HepG2 (cell line): ENCODE measurements at regions not wholly inside any gene's neighbourhood (a gene's known extent, or its start where the extent isn't known, plus 50 kb on each side); places are given as distances from the start of the nearest gene placed in this dataset.

ENCODE experiments used
- ATAC-seq: fragments of 200-7000 bp; cut with Tn5 transposase; 3 replicates; pipeline ENCODE4 v1.9.1; 2020; ENCODE audit warnings: mild to moderate bottlenecking, moderate library complexity
- BruUV-seq: library from RNA; stranded (reverse); fragments of 400-500 nt; replicated peaks from 2 replicates; lab custom pipeline; 2021; lab: Mats Ljungman, UMichigan
- CTCF ChIA-PET: fragments of 300-600 bp; formaldehyde crosslinking; extraction: SDS; loops from one replicate; lab custom pipeline; 2021; ENCODE audit warnings: low total read pairs, inconsistent platforms, low intra/inter-chr PET ratio; lab: Yijun Ruan, JAX
- POLR2A ChIA-PET: fragments of 350-600 bp; sonication (Branson Sonifier 250); formaldehyde crosslinking; loops from one replicate; lab custom pipeline; 2020; ENCODE audit warnings: antibody characterized with exemption, inconsistent platforms; lab: Yijun Ruan, JAX
- DNase-seq: peaks from one replicate; pipeline ENCODE4 v3.0.0-alpha.2; 2015; ENCODE audit warnings: low spot score
- FAIRE-seq: peaks from 3 replicates; lab custom pipeline; 2011; peaks lifted over from hg19 to GRCh38; lab: Jason Lieb, UNC
- H2AFZ ChIP-seq: one replicate; pipeline ENCODE4 v1.6.1; 2011; ENCODE audit warnings: low read length, inconsistent platforms
- H3K27ac ChIP-seq: fragments of 300-600 bp; 3 replicates; pipeline ENCODE4 v1.8.0; 2011; ENCODE audit warnings: mixed run types, mild to moderate bottlenecking, mixed read lengths, low read length, inconsistent platforms; ENCODE audit not compliant: insufficient read depth; ENCODE audit errors: extremely low read length
- H3K27me3 ChIP-seq, 2 experiments: fragments of 200-600 bp in 1 of 2; 2 replicates in 1 of 2; 3 replicates in 1 of 2; pipeline versions ENCODE4 v1.6.0 to v1.8.0; 2011; ENCODE audit warnings: low read length in 2 of 2, mild to moderate bottlenecking in 2 of 2, moderate library complexity in 2 of 2, inconsistent platforms in 1 of 2; ENCODE audit not compliant: insufficient read depth in 2 of 2, control insufficient read depth in 1 of 2
- H3K36me3 ChIP-seq, 2 experiments: fragments of 200-600 bp in 1 of 2; replicated peaks in 1 of 2; 2 replicates in 1 of 2; 3 replicates in 1 of 2; pipeline versions ENCODE4 v1.5.1 to v1.8.0; 2011; ENCODE audit warnings: low read length in 2 of 2, inconsistent platforms in 1 of 2; ENCODE audit not compliant: insufficient read depth in 2 of 2, control insufficient read depth in 1 of 2
- H3K4me1 ChIP-seq: 2 replicates; pipeline ENCODE4 v1.5.1; 2012; ENCODE audit warnings: low read length, inconsistent platforms; ENCODE audit not compliant: insufficient read depth
- H3K4me2 ChIP-seq: 2 replicates; pipeline ENCODE4 v1.6.0; 2011; ENCODE audit warnings: low read depth, low read length, inconsistent platforms
- H3K4me3 ChIP-seq, 3 experiments: fragments of 200-600 bp in 1 of 3; sonication (generic), shearing (Covaris generic) in 1 of 3; replicated peaks in 1 of 3; 2 replicates each; pipeline ENCODE4 v1.5.1; 2011 to 2016; ENCODE audit warnings: low read length in 3 of 3, inconsistent platforms in 2 of 3, low read depth in 2 of 3, mild to moderate bottlenecking in 2 of 3, control low read depth in 1 of 3, mixed read lengths in 1 of 3; ENCODE audit not compliant: insufficient read depth in 1 of 3
- H3K79me2 ChIP-seq: one replicate; pipeline ENCODE4 v1.6.1; 2011; ENCODE audit warnings: low read length, inconsistent platforms; ENCODE audit not compliant: insufficient read depth
- H3K9ac ChIP-seq: 2 replicates; pipeline ENCODE4 v1.6.0; 2011; ENCODE audit warnings: mild to moderate bottlenecking, low read depth, low read length, inconsistent platforms; ENCODE audit not compliant: insufficient read depth
- H3K9me3 ChIP-seq: 2 replicates; pipeline ENCODE4 v1.5.1; 2012; ENCODE audit warnings: mild to moderate bottlenecking, low read length
- H4K20me1 ChIP-seq: 2 replicates; pipeline ENCODE4 v1.6.0; 2011; ENCODE audit warnings: inconsistent platforms, mild to moderate bottlenecking, low read length, moderate library complexity; ENCODE audit not compliant: insufficient read depth
- CHD2 ChIP-seq: IDR thresholded peaks from 2 replicates; pipeline ENCODE4 v1.6.1; 2011; ENCODE audit warnings: low read depth, low read length, improper control_type of control experiment
- GATA4 ChIP-seq: sonication (generic); IDR thresholded peaks from 2 replicates; pipeline ENCODE4 v1.6.1; 2016; ENCODE audit warnings: antibody characterized with exemption, low read depth, borderline replicate concordance
- MEF2D ChIP-seq: sonication (generic); formaldehyde crosslinking; IDR thresholded peaks from 2 replicates; pipeline ENCODE4 v1.5.1; 2020; ENCODE audit warnings: mild to moderate bottlenecking, missing genetic modification reagents
- MLX ChIP-seq: IDR thresholded peaks from 2 replicates; pipeline ENCODE4 v1.6.1; 2016
- NPAS2 ChIP-seq: sonication (generic); formaldehyde crosslinking; IDR thresholded peaks from 2 replicates; pipeline ENCODE4 v1.8.0; 2022; ENCODE audit warnings: mild to moderate bottlenecking, missing genetic modification reagents, borderline replicate concordance
- RAD51 ChIP-seq: fragments of 450-650 bp; IDR thresholded peaks from 2 replicates; pipeline ENCODE4 v1.6.1; 2016; ENCODE audit warnings: borderline replicate concordance
- SNAPC5 ChIP-seq: sonication (generic); formaldehyde crosslinking; IDR thresholded peaks from 2 replicates; pipeline ENCODE4 v1.8.1; 2023; ENCODE audit warnings: mild to moderate bottlenecking, missing genetic modification reagents, borderline replicate concordance
- ZBTB14 ChIP-seq: sonication (generic); formaldehyde crosslinking; IDR thresholded peaks from 2 replicates; pipeline ENCODE4 v1.4.0; 2020; ENCODE audit warnings: missing genetic modification reagents
- ZNF607 ChIP-seq: sonication (generic); formaldehyde crosslinking; IDR thresholded peaks from 2 replicates; pipeline ENCODE4 v1.5.1; 2020; ENCODE audit warnings: missing genetic modification reagents, mild to moderate bottlenecking, borderline replicate concordance
- ZNF768 ChIP-seq: sonication (generic); formaldehyde crosslinking; IDR thresholded peaks from 2 replicates; pipeline ENCODE4 v1.4.0; 2020; ENCODE audit warnings: missing genetic modification reagents
- WGBS: methylation state at CpG from one replicate; pipeline ENCODE4 v1.1.6; 2017; ENCODE audit warnings: low lambda C conversion rate; 5-methylcytosine and 5-hydroxymethylcytosine counted together
- in situ Hi-C: cut with HindIII; loops from 2 replicates; pipeline ENCODE4 v1.10.0; 2017; ENCODE audit warnings: low pct_unique_long_range_greater_than_20kb; ENCODE audit not compliant: extremely low pct_ligation_motif_present
- intact Hi-C: fragments of 100-400 bp; cut with micrococcal nuclease; formaldehyde crosslinking; loops from one replicate; pipeline ENCODE4 v1.10.0; 2022; ENCODE audit not compliant: unreplicated experiment
- TF ChIP-seq, protein P1 (sequence below): sonication (generic); formaldehyde crosslinking; conservative IDR thresholded peaks from 2 replicates; pipeline ENCODE4 v1.5.0; 2020; ENCODE audit warnings: missing genetic modification reagents

DNA sequence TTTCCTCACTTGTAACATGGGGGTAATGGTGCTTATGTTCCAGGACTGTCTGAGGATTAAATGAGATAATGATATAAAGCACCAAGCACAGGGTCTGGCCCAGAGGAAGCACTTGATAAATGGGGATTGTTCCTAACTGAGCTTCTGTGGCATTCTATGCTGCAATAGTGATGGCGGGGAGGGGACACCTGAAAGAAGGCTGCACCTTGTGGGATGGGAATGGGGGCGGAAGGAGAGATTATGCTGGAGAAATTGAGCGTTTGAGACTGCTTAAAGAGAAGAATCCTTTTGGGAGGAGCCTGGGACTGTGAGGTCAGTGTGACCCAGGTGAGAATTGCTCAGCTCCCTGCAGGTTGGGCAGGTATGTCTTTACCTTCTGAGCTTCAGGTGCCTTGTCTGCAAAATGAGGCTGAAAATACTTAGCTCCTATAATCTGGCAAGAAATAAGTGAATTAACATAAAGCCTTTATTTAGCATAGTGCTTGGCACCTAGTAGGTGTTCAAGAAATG is 55.9 kb upstream of the CTPS1 start (continued):
- TF ChIP-seq ZBTB14: no peak

- Histone ChIP-seq H3K4me1 (peaks cover 76% of the 10 kb centered on the region), H3K27me3 (no peaks in the 10 kb centered on the region), H3K79me2 (no peaks in the 10 kb centered on the region), H3K36me3 (no peaks in the 10 kb centered on the region), H2AFZ (no peak overlapping the region), H3K9ac (no peak overlapping the region), H4K20me1 (no peaks in the 10 kb centered on the region), H3K4me2 (no peak overlapping the region), H3K9me3 (no peaks in the 10 kb centered on the region), H3K4me3 (no peak overlapping the region), H3K27ac (no peak overlapping the region)
- in situ Hi-C loops: no loop called here
- ATAC-seq (no peak), FAIRE-seq (no peak), DNase-seq (no peak)
- ChIA-PET CTCF (no interaction called here), POLR2A (interaction anchor here (1.1 kb wide), 1 partner anchor 62 kb away, joined by 12 read pairs; the partner anchor contains the start of gene CITED4)
- intact Hi-C loops: loop anchor here (1.0 kb wide), 1 partner anchor 25 kb away; no protein-coding TSS in a partner anchor
- TF ChIP-seq SNAPC5 (CRISPR knock-in tag): no peak
- no TSS peak for BruUV-seq
- 87% methylated on average over 5 of the region's 5 CpGs for WGBS
Measured at GRCh38 chr1:40924767-40925166, 54.7 kb upstream of the CTPS1 start.

- no peak overlapping the region for H3K9ac ChIP-seq
- in situ Hi-C loops (no loop called here), intact Hi-C loops (no loop called here)
- CTCF ChIA-PET: no interaction called here
- no TSS peak for BruUV-seq
- H3K36me3 ChIP-seq: no peaks in the 10 kb centered on the region
- FAIRE-seq (no peak), DNase-seq (no peak), ATAC-seq (no peak)
- peaks cover 76% of the 10 kb centered on the region for H3K4me1 ChIP-seq
- no peaks in the 10 kb centered on the region for H3K79me2 ChIP-seq
- H2AFZ ChIP-seq: no peak overlapping the region
- no peaks in the 10 kb centered on the region for H4K20me1 ChIP-seq
- POLR2A ChIA-PET: interaction anchor here (1.3 kb wide), 1 partner anchor 8 kb away, joined by 3 read pairs; no protein-coding TSS in a partner anchor
- H3K27ac ChIP-seq: no peak overlapping the region
- H3K9me3 ChIP-seq: no peaks in the 10 kb centered on the region
- no peak overlapping the region for H3K4me3 ChIP-seq
- H3K27me3 ChIP-seq: no peaks in the 10 kb centered on the region
- WGBS: 88% methylated on average over 4 of the region's 5 CpGs
- no peak overlapping the region for H3K4me2 ChIP-seq
- TF ChIP-seq CHD2 (no peak), NPAS2 (no peak), ZNF768 (no peak), ZNF607 (CRISPR knock-in tag) (no peak), MLX (CRISPR knock-in tag) (no peak), GATA4 (no peak), RAD51 (no peak), MEF2D (CRISPR knock-in tag) (no peak)
- TF ChIP-seq, protein P1, sequence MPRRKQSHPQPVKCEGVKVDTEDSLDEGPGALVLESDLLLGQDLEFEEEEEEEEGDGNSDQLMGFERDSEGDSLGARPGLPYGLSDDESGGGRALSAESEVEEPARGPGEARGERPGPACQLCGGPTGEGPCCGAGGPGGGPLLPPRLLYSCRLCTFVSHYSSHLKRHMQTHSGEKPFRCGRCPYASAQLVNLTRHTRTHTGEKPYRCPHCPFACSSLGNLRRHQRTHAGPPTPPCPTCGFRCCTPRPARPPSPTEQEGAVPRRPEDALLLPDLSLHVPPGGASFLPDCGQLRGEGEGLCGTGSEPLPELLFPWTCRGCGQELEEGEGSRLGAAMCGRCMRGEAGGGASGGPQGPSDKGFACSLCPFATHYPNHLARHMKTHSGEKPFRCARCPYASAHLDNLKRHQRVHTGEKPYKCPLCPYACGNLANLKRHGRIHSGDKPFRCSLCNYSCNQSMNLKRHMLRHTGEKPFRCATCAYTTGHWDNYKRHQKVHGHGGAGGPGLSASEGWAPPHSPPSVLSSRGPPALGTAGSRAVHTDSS: no peak
Measured at GRCh38 chr1:40925834-40926410, 53.6 kb upstream of the CTPS1 start.
